Kidney tubule cell (primary cell): ENCODE measurements at regions not wholly inside any gene's neighbourhood (a gene's known extent, or its start where the extent isn't known, plus 50 kb on each side); places are given as distances from the start of the nearest gene placed in this dataset.
"Not testable (repeated sequence)": the region's sequence is repeated elsewhere in the genome, so short reads cannot be mapped to it uniquely, and the experiment has no call there.

ENCODE experiments used
- DNase-seq: peaks from one replicate; pipeline ENCODE4 v3.0.0-alpha.2; 2018; ENCODE audit warnings: low spot score

- DNase-seq, result peak; percentile 23
Observed at GRCh38 chr1:232579958-232580941, 49.7 kb downstream of the SIPA1L2 start.

GRCh38 chr1:232579466-232579865 is 50.5 kb downstream of the SIPA1L2 start:
- no peak for DNase-seq

GRCh38 chr1:232578651-232579195 is 51.2 kb downstream of the SIPA1L2 start:
- DNase-seq, result no peak

GRCh38 chr1:232577772-232578171 is 52.2 kb downstream of the SIPA1L2 start:
- DNase-seq, result no peak

GRCh38 chr1:232576537-232576936 is 53.4 kb downstream of the SIPA1L2 start:
- no peak for DNase-seq

GRCh38 chr1:232575763-232576040 is 54.2 kb downstream of the SIPA1L2 start:
- DNase-seq, result no peak

- DNase-seq, result no peak
Observed at GRCh38 chr1:232574889-232575762, 54.8 kb downstream of the SIPA1L2 start.

GRCh38 chr1:232574077-232574476 is 55.9 kb downstream of the SIPA1L2 start:
- DNase-seq, result no peak

GRCh38 chr1:232571523-232571922 is 58.4 kb downstream of the SIPA1L2 start:
- no peak for DNase-seq

- no peak for DNase-seq
Observed at GRCh38 chr1:232570007-232570406, 59.9 kb downstream of the SIPA1L2 start.

GRCh38 chr1:232569554-232569921 is 60.4 kb downstream of the SIPA1L2 start:
- not testable (repeated sequence) for DNase-seq

GRCh38 chr1:232568906-232569553 is 60.9 kb downstream of the SIPA1L2 start:
- no peak for DNase-seq

GRCh38 chr1:232568331-232568852 is 61.5 kb downstream of the SIPA1L2 start:
- no peak for DNase-seq

- no peak for DNase-seq
Observed at GRCh38 chr1:232566093-232566492, 63.8 kb downstream of the SIPA1L2 start.

GRCh38 chr1:232562855-232563510 is 67.0 kb downstream of the SIPA1L2 start:
- no peak for DNase-seq

- DNase-seq, result no peak
Observed at GRCh38 chr1:232561381-232561780, 68.6 kb downstream of the SIPA1L2 start.

GRCh38 chr1:232560940-232561339 is 69.0 kb downstream of the SIPA1L2 start:
- DNase-seq, result no peak

GRCh38 chr1:232558954-232559353 is 71.0 kb downstream of the SIPA1L2 start:
- DNase-seq, result no peak

GRCh38 chr1:232557502-232558191 is 72.3 kb downstream of the SIPA1L2 start:
- no peak for DNase-seq

- no peak for DNase-seq
Observed at GRCh38 chr1:232557096-232557495, 72.8 kb downstream of the SIPA1L2 start.

GRCh38 chr1:232556351-232556750 is 73.6 kb downstream of the SIPA1L2 start:
- no peak for DNase-seq
